Urothelium cell line (cell line): ENCODE measurements at regions not wholly inside any gene's neighbourhood (a gene's known extent, or its start where the extent isn't known, plus 50 kb on each side); places are given as distances from the start of the nearest gene placed in this dataset.

Experiments
- DNase-seq: peaks from one replicate; pipeline ENCODE4 v3.0.0; 2011; ENCODE audit warnings: low spot score, mixed read lengths
- FAIRE-seq: peaks from 2 replicates; lab custom pipeline; 2011; peaks lifted over from hg19 to GRCh38; lab: Jason Lieb, UNC

GRCh38 chr2:81163583-81163982, 859.0 kb upstream of the LRRTM1 start:
- FAIRE-seq = no peak
- no peak for DNase-seq

- DNase-seq = no peak
- no peak for FAIRE-seq
Observed at GRCh38 chr2:81158505-81158904, 854.0 kb upstream of the LRRTM1 start.

DNA sequence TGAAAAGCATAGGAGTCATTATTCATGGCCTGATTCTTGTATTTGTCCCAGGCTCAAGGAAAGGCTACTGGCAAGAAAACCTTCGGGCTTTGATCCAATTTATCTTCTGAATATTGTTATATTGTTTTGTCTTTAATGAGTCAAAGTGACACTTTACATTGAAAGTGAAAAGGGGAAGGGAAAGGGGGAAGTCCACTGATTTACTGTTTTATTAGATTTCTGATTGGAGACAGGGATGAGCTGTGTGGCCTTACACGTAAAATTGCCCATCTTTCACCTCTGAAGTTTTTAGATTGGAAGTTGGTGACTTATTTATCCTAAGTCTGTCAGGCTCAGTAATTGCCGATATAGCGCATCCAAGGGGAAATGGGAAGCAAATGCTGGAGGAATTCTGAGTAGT, 843.8 kb upstream of the LRRTM1 start:
- FAIRE-seq (no peak), DNase-seq (no peak)

DNA sequence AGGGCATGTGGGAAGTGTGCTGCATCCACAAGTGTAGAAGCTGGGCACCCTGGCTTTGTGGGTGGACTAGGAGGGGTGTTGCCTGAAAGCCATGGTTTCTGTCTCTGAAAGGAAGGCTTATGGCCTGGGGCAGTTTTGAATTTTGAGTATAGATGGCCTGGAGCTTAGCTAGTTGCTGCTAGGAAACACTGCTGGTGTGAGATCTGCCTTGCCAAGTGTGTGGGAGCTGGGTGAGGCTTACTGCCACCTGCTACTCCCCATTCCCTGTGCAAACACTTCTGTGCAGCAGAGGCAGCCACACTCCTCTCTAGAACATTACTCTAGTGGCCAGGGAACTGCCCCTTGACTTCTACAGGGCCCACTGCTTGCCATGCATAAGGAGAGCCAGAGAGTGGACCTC, 831.7 kb upstream of the LRRTM1 start:
- DNase-seq (no peak), FAIRE-seq (no peak)

DNA sequence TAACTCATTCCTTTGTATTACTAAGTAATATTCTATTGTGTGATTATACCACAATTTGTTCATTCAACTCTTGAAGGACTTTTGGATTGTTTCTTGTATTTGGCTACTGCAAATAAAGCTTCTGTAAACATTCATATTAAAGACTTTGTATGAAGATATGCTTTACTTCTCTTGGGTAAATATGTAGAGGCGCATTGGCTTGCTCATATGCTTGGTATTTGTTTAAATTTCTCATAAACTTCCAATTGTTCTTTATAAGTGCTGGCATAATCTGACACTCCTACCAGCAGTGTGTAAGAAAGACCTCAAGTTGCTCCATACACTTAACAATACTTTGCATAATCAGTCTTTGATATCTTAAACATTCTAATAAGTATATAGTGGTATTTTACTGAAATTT, 792.8 kb upstream of the LRRTM1 start:
- DNase-seq (no peak), FAIRE-seq (no peak)

GRCh38 chr2:81093031-81093430, 788.5 kb upstream of the LRRTM1 start:
- FAIRE-seq (no peak), DNase-seq (no peak)

DNA sequence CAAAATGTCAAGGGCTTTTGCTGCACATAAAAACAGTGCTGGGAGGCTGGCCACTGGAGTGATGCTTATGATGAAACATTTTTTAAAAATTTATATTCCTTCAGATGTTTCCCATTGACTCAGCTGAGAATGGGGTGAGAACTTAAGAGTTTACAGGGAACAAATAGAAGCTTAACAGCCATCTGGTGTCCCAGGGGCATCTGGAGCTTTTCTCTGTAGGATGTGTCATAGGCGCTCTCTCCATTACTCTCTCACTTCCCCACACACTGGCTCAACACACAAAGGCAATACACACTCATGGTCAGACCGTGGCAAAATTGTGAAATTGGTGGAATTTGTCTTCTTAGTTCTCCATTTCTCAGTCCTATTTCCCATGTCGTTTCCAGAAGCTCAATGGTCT, 783.1 kb upstream of the LRRTM1 start:
- DNase-seq (no peak), FAIRE-seq (no peak)

- DNase-seq (peak; percentile 8), FAIRE-seq (peak; percentile 5)
Observed at GRCh38 chr2:81084101-81084500, 779.5 kb upstream of the LRRTM1 start.

GRCh38 chr2:81078631-81079030, 774.1 kb upstream of the LRRTM1 start:
- FAIRE-seq (no peak), DNase-seq (no peak)

GRCh38 chr2:81078102-81078501, 773.5 kb upstream of the LRRTM1 start:
- no peak for FAIRE-seq
- DNase-seq = no peak

DNA sequence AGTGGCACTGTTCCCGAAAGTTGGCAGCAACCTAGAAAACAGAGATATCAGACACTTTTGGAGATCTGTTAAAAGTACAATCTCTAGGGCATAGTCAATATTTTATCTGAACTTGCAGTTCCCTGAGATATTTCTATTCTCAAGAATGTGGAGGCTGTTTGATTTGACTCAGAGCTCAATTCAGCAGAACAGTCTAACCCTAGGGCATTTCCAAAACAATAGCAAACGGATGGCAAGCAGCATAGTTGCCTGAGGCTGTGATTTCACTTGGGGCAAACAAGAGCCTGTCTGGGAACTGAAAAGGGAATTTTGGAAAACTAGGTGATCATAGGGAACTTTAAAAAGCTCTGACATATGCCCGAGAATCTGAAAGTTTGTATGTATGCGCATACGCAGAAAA, 772.8 kb upstream of the LRRTM1 start:
- no peak for DNase-seq
- FAIRE-seq = no peak

- FAIRE-seq = no peak
- no peak for DNase-seq
Observed at GRCh38 chr2:81073412-81073811, 768.9 kb upstream of the LRRTM1 start.

GRCh38 chr2:81068144-81068543, 763.6 kb upstream of the LRRTM1 start:
- no peak for FAIRE-seq
- no peak for DNase-seq

DNA sequence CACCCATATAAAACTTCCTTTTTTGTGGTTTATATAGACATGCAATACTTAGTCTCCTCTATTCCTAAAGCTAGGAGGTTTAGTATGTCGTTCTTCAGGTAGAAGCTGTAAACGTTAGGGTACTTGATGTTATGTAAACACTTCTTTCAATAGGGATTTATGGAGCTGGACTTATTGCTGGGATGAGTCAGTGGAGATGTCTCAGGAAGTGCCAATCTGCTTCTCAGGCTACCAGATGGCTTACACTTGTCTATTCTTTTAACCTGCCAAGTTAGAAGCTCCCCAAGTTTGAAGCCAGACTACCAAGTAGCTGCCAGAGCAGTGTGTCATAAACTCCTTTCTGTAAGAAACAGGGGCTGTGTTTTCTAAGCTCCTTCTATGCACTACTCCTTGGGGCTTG, 756.5 kb upstream of the LRRTM1 start:
- FAIRE-seq (no peak), DNase-seq (no peak)

- no peak for DNase-seq
- no peak for FAIRE-seq
Observed at GRCh38 chr2:81050580-81051095, 746.1 kb upstream of the LRRTM1 start.

DNA sequence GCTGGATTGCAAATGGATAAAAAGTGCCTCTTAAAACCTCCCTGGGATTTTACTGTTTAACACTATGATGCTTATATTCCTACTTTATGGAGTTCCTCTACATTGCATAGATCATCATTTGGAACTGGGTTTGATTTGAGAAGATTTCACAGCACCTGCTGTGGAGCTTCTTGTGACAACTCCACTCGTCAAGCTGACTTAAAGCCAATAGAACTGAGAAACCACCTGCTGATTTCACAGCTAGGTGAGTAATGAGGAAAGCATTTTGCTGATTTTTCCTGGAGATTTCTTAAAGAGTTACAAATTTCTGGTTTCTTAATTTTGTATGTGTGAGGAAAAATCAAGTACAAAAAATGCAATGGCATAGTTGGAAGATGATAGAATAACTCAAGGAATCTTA, 739.1 kb upstream of the LRRTM1 start:
- no peak for FAIRE-seq
- DNase-seq = no peak

DNA sequence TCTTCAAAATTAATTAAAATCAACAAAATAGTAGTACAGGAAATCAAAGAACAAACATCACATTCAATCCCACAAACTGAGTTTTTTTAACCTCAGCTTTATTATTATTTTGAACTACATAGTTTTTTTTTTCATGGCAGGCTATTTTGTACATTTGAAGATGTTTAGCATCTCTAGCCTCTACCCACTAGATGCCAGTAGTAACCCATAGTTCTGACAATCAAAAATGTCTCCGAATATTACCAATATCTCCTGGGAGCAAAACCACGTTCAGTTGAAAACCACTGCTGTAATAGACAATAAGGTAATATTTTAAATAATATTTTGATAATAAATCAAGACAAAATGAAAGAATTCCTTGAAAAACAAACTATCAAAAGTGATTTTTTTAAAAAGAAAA, 702.6 kb upstream of the LRRTM1 start:
- FAIRE-seq = no peak

DNA sequence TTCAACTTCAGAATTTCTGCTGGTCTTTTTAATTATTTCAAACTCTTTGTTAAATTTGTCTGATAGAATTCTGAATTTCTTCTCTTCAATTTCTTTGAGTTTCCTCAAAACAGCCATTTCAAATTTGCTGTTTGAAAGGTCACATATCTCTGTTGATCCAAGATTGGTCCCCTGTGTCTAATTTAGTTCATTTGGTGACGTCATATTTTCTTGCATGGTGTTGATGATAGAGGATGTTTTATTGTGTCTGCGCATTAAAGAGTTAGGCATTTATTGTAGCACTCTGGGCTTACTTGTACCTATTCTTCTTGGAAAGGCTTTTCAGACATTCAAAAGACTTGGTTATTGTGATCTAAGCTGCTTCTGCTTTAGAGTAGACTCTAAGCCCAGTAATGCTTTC, 698.4 kb upstream of the LRRTM1 start:
- FAIRE-seq = no peak
- no peak for DNase-seq

More for the DNA sequence above, 702.6 kb upstream of the LRRTM1 start:
- DNase-seq = no peak

GRCh38 chr2:80987466-80987865, 682.9 kb upstream of the LRRTM1 start:
- DNase-seq = no peak
- FAIRE-seq = no peak

DNA sequence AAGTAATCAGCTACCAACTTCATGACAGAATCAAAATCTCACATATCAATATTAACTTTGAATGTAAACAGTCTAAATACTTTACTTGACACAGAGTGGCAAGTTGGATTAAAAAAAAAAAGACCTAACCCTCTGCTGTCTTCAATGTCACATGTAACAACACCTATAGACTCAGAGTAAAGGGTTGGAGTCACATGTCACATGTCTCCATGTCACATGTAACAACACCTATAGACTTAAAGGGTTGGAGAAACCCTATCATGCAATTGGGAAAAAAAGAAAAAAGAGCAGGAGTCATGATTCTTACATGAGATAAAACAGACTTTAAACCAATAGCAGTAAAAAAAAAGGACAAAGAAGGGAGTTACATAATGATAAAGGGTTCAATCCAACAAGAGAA, 665.3 kb upstream of the LRRTM1 start:
- no peak for FAIRE-seq
- no peak for DNase-seq

- FAIRE-seq = no peak
Observed at GRCh38 chr2:80968450-80968849, 663.9 kb upstream of the LRRTM1 start.

GRCh38 chr2:80947601-80948130, 643.1 kb upstream of the LRRTM1 start:
- no peak for DNase-seq
- no peak for FAIRE-seq

More at GRCh38 chr2:80968450-80968849, 663.9 kb upstream of the LRRTM1 start:
- no peak for DNase-seq

DNA sequence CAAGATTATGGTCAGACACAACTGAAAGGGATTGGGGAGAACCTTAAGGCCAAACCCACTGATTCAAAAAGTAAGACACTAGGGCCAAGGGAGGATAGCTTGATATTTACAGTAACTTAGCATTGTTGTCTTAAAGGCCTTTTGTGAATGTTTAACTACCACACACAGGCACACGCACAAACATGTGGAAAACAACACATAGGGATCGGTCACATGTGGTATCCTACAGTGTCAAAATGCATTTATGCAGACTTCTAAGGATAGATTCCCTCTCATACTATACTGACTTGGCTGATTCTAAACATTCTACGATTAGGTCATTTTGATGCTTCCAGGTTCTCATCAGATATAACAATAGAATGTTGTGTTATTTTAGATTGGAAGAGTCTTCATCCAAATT, 638.9 kb upstream of the LRRTM1 start:
- FAIRE-seq (no peak), DNase-seq (no peak)
